ENCODE measurements at regions not wholly inside any gene's neighbourhood (a gene's known extent, or its start where the extent isn't known, plus 50 kb on each side); places are given as distances from the start of the nearest gene placed in this dataset.
"Not testable (repeated sequence)": the region's sequence is repeated elsewhere in the genome, so short reads cannot be mapped to it uniquely, and the experiment has no call there.

DNA sequence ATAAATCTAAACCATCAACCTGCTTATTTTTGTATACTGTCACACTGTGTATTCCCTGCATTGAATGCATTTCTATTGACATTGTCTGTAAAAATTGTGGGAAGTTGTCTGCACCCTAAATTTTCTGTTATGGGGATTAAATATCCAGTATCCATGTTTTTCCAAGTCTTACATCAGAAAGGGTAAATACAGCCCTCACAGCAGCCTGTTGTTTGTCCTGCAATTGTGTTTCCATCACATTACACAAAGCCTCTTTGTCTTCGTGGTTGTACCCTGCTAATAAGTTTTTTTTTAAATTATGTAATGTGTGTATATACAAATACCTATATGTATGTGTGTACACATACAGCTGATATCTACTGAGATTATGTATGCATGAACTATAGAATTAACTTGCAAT, 109.2 kb upstream of the PTPN20 start:
- not testable (repeated sequence) for DNase-seq (ENCODE audit: low spot score)

DNA sequence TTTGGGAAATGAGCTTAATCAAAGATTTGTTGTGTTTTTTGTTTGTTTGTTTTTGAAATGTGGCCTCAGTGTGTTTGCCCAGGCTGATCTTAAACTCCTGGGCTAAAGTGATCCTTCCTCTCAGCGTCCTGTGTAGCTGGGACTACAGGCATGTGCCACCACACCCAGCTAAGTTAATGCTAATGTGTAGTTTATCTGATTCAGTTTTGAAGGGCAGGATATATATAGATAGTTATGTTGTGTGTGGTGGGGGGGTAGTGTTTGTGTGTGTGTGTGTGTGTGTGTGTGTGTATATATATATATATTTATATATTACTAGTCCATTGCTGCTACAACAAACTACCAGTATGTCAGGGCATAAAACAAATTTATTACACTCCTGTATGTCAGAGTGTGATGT, 108.1 kb upstream of the PTPN20 start:
- not testable (repeated sequence) for DNase-seq (ENCODE audit: low spot score)

DNA sequence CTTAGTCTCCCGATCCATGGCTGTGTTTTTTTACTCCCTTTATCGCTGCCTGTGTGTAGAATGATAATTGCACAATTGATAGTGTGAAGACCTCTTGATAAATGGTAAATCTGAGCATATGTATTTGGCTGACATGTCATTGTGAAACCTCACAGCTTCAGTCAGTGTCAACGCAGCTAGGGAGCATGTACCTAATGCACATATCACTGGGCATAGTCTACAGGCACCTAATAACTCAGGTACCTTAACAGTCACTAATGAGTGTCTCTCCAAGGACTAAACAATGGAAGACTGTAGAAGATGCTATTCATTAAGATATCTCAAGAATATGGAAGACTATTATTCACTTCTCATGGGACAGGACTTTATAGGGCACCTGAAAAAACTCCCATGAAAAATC, 101.0 kb upstream of the PTPN20 start:
- not testable (repeated sequence) for DNase-seq (ENCODE audit: low spot score)

DNA sequence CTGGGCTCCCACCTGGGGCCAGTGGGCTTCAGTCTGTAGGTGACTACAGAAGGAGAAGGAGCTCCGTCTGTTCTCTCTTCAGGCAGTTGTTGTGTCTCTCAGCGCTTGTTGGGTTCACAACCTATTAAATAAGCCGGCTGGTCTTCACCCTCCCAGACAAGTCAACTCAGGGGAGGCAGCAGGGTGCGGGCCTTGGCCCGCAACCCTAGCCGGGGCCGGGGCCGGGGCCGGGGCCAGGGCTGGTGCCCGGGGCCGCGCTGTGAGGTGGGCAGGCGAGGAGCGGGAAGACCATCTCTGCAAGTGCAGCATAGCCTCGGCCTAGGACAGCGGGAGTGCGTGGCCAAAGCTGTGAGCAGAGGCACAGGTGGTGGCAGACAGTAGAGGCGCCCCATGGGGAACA, 95.1 kb upstream of the PTPN20 start:
- DNase-seq (ENCODE audit: low spot score): not testable (repeated sequence)

DNA sequence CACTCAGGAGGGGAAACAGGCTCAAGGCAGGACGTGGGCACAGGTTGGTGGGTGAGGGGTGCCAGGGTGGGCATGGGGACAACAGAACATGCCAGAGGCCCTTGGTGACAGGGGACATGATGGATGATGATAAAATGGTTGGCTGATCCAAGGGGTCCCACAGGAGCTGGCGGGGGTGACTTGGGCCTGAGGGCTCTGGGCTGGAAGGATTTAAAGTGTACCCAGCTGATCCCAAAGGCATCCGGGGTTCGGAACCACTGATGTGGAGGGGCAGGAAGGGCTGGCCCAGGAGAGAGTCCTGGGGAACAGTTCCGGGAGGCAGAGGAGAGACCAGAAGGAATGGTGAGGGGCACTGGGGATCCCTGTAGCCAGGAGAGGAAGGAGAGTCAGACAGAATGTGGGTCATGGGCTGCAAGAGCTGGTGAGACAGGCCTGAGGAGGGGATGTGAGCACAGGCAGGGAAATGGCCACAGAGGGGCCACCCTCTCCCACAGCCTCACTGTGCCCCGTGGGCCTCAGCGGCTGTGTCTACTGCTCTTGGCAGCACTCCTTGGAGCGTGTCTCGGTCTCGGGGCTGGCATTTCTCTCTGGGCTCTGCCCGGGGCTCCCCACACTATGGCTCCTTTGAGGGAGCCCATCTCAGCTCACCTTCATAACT, 70.7 kb upstream of the PTPN20 start:
- not testable (repeated sequence) for DNase-seq (ENCODE audit: low spot score)

DNA sequence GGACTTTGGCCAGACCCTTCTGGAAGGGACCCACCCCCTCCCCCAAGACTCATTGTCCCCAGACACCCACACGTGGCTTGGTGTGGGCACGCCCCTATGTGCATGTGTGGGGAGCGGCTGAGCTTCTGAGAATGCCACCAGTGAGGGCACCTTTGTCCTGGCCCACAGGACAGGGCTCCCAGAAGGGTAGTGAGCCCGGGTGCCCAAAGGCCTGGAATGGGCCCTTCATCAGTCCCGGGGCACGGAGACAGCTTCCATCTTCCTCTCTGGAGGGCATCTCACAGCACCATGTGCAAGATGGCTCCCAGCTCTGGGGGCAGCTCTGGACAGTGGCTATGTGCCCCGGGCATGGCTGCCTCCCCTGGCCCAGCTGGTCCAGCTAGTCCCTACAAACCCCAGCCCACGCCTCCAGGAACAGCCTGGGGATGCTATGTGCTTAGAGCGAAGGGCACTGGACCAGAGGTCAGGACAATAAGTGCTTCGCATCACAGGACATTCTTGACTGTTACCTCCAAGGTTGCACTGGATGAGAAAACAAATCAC, 70.1 kb upstream of the PTPN20 start:
- DNase-seq (ENCODE audit: low spot score): not testable (repeated sequence)

DNA sequence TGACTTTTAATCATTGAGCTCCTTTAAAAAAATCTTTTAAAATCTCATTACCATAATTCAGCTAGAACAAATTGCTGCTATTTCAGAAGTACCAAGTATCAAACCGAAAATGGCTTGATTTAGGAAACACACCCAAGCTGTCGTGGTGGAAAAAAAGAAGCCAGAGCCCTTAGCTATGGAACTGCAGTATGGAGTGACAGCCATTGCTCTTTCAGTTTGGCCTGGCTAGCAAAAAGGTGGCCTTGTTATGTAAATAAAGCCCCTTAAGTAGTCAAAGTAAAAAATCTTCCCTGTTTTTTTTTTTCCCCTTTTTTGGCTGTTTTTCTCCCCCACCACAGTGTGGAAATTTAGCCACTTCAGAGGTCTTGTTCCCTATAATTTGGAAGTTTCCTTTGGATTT, 66.0 kb upstream of the PTPN20 start:
- DNase-seq (ENCODE audit: low spot score): not testable (repeated sequence)

DNA sequence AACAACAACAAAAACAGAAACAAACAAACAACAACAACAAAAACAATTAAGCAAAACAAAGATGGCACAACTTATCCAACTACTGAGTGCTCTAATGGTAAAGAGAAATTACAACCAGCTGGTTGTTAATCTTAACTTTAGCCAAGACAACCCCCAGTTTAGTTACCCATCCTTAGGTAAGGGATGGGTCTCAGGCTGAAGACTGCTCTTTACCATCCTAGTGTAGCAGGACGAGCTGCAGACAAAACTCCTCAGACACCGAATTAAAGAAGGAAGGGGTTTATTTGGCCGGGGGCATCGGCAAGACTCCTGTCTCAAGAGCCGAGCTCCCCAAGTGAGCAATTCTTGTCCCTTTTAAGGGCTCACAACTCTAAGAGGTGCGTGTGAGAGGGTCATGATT, 65.6 kb upstream of the PTPN20 start:
- not testable (repeated sequence) for DNase-seq (ENCODE audit: low spot score)

DNA sequence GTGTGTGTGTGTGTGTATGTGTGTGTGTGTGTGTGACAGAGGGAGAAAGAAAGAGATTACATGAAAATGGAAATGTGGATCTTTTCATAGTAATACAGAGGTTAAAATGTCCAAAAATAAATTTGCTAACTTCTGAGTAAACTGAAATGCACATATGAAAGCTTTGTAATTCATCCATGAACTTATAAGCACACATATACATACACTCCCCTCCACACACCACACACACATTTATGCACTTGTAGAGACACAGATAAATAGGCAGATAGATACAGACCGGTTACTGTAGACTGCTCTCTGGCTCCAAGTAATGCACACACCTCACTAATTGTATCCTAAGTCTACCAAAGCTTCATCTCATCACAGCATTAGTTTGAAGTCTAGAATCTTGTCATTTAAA, 50.5 kb upstream of the PTPN20 start:
- DNase-seq (ENCODE audit: low spot score): not testable (repeated sequence)
